Osteoblast (primary cell): ENCODE measurements at regions not wholly inside any gene's neighbourhood (a gene's known extent, or its start where the extent isn't known, plus 50 kb on each side); places are given as distances from the start of the nearest gene placed in this dataset.

ENCODE experiments used
- DNase-seq: peaks from one replicate; pipeline ENCODE4 v3.0.0; 2011; ENCODE audit warnings: low spot score, mixed read lengths; ENCODE audit not compliant: insufficient read length; ENCODE audit errors: missing footprints
- H2AFZ ChIP-seq: 2 replicates; pipeline ENCODE4 v1.6.0; 2011; ENCODE audit warnings: mild to moderate bottlenecking, low read length
- H3K27ac ChIP-seq: 2 replicates; pipeline ENCODE4 v1.5.1; 2011; ENCODE audit warnings: mild to moderate bottlenecking, low read depth, low read length, moderate library complexity
- H3K27me3 ChIP-seq: 2 replicates; pipeline ENCODE4 v1.6.0; 2012; ENCODE audit warnings: mild to moderate bottlenecking, control low read depth, inconsistent platforms, low read length, moderate library complexity; ENCODE audit not compliant: insufficient read depth
- H3K36me3 ChIP-seq: 2 replicates; pipeline ENCODE4 v1.5.1; 2011; ENCODE audit warnings: mild to moderate bottlenecking, low read length, control low read depth, moderate library complexity; ENCODE audit not compliant: insufficient read depth
- H3K4me1 ChIP-seq: 2 replicates; pipeline ENCODE4 v1.5.1; 2011; ENCODE audit warnings: mild to moderate bottlenecking, low read length, control low read depth, moderate library complexity; ENCODE audit not compliant: insufficient read depth
- H3K4me2 ChIP-seq: 2 replicates; pipeline ENCODE4 v1.6.0; 2011; ENCODE audit warnings: mild to moderate bottlenecking, low read length; ENCODE audit not compliant: insufficient read depth
- H3K4me3 ChIP-seq: fragments of 200-600 bp; sonication (generic); 3 replicates; pipeline ENCODE4 v1.5.1; 2012; ENCODE audit warnings: mild to moderate bottlenecking, low read length, inconsistent platforms; ENCODE audit not compliant: insufficient read depth
- H3K79me2 ChIP-seq: 2 replicates; pipeline ENCODE4 v1.6.0; 2012; ENCODE audit warnings: mild to moderate bottlenecking, low read length, control low read depth, inconsistent platforms; ENCODE audit not compliant: insufficient read depth
- H3K9me3 ChIP-seq: 2 replicates; pipeline ENCODE4 v1.5.1; 2011; ENCODE audit warnings: low read depth, low read length, control low read depth
- H4K20me1 ChIP-seq: 2 replicates; pipeline ENCODE4 v1.6.0; 2012; ENCODE audit warnings: mild to moderate bottlenecking, low read length, control low read depth; ENCODE audit not compliant: insufficient read depth
- CTCF ChIP-seq: IDR thresholded peaks from 2 replicates; pipeline ENCODE4 v1.5.1; 2011; ENCODE audit warnings: mild to moderate bottlenecking, low read depth, low read length, moderate library complexity; ENCODE audit errors: extremely low read depth

DNA sequence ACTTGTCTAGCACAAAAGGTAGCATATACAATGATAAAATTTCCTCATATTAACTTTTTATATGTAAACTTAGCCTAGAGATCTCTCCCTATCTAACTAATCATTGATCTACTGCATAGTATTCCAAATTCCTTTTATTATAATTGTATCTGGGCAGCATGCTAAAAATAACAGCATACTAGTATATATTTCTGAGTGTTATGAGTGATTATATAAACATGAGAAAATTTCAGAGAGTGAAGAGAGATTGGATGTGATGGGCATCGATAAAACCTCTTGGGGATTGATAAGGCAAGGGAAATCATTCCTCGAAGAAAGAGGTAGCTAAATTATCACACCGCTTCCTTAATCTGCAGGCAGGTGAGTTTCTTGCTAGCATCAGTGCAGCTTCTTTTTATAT lies 158.2 kb downstream of the HMHB1 start:
- no peaks in the 10 kb centered on the region for H3K36me3 ChIP-seq

GRCh38 chr5:143972068-143972467 lies 160.1 kb downstream of the HMHB1 start:
- Histone ChIP-seq H3K4me2 (no peak overlapping the region), H3K79me2 (no peaks in the 10 kb centered on the region), H3K27ac (no peak overlapping the region), H3K4me3 (no peak overlapping the region), H2AFZ (no peak overlapping the region), H3K4me1 (peaks cover 16% of the 10 kb centered on the region), H3K27me3 (no peaks in the 10 kb centered on the region), H3K36me3 (no peaks in the 10 kb centered on the region), H3K9me3 (no peaks in the 10 kb centered on the region), H4K20me1 (no peaks in the 10 kb centered on the region)
- no peak for TF ChIP-seq CTCF
- no peak for DNase-seq

More for the DNA sequence above, 158.2 kb downstream of the HMHB1 start:
- TF ChIP-seq CTCF: no peak
- Histone ChIP-seq H2AFZ (no peak overlapping the region), H3K9me3 (no peaks in the 10 kb centered on the region), H3K4me3 (no peak overlapping the region), H3K79me2 (no peaks in the 10 kb centered on the region), H3K4me1 (peaks cover 16% of the 10 kb centered on the region), H4K20me1 (no peaks in the 10 kb centered on the region), H3K4me2 (no peak overlapping the region), H3K27me3 (no peaks in the 10 kb centered on the region), H3K27ac (no peak overlapping the region)
- DNase-seq: peak; percentile 71

DNA sequence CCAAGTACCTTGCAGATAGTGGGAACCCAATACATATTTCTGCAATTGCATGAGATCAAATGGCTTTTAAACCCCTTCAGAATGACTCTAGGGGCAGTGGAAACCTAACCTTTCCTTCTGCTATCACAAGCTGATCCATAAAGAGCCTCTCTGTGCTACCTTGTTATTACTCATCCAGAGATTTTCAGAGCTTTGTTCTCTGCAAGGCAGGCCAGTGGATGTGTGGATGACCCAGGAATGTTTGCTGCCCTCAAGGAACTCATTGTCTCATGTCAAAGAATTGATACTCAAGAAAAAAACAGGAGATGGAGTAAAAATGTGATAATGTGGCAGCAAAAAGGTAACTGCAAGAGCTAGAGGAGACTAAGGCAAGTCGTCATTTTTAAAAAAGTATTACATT lies 164.1 kb downstream of the HMHB1 start:
- DNase-seq: no peak
- H3K27ac ChIP-seq: no peak overlapping the region
- H2AFZ ChIP-seq: peak overlapping the region; percentile 16
- no peaks in the 10 kb centered on the region for H3K36me3 ChIP-seq
- no peaks in the 10 kb centered on the region for H3K79me2 ChIP-seq
- H3K4me1 ChIP-seq: peaks cover 6% of the 10 kb centered on the region
- no peaks in the 10 kb centered on the region for H4K20me1 ChIP-seq
- no peak overlapping the region for H3K4me3 ChIP-seq
- no peaks in the 10 kb centered on the region for H3K27me3 ChIP-seq
- H3K4me2 ChIP-seq: no peak overlapping the region
- H3K9me3 ChIP-seq: no peaks in the 10 kb centered on the region
- no peak for TF ChIP-seq CTCF

DNA sequence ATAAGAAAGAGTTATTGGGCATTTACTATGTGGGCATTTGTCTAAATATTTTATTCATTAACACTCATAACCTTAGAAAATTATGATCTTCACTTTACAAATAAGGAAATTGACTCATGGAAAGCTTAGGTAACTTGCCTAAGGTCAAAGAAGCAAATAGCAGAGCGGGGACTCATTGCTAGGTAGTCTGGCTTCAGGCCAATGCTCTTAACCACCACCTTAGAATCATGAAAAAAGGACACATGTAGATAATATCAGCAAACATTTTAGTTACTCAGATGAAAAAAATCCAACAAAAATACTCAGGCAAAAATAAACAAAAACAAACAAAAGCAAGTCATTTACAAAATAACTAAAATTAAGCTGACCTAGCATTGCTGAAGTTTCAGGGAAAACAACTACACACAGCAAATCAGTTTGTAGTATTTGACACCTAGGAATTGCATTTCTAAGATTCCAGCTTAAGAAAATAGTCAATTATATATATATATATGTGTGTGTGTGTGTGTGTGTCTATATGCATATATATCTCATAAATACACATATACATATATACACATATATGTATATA lies 166.0 kb downstream of the HMHB1 start:
- no peaks in the 10 kb centered on the region for H3K9me3 ChIP-seq
- no peak overlapping the region for H3K4me2 ChIP-seq
- H3K4me1 ChIP-seq: peaks cover 6% of the 10 kb centered on the region
- TF ChIP-seq CTCF: no peak
- no peaks in the 10 kb centered on the region for H4K20me1 ChIP-seq
- DNase-seq: no peak
- no peaks in the 10 kb centered on the region for H3K79me2 ChIP-seq
- H3K27ac ChIP-seq: no peak overlapping the region
- H3K36me3 ChIP-seq: no peaks in the 10 kb centered on the region
- H3K27me3 ChIP-seq: no peaks in the 10 kb centered on the region
- no peak overlapping the region for H3K4me3 ChIP-seq
- no peak overlapping the region for H2AFZ ChIP-seq
